Skeletal muscle tissue (tissue), 3 donors: ENCODE measurements at regions not wholly inside any gene's neighbourhood (a gene's known extent, or its start where the extent isn't known, plus 50 kb on each side); places are given as distances from the start of the nearest gene placed in this dataset.

Experiments
- H3K27ac ChIP-seq: one replicate; pipeline ENCODE4 v1.7.0; 2013; ENCODE audit warnings: mild to moderate bottlenecking, low read depth, low read length, inconsistent platforms
- H3K27me3 ChIP-seq, 3 donors: one replicate each; pipeline ENCODE4 v1.7.0; 2013; ENCODE audit warnings: low read length in 3 of 3; ENCODE audit not compliant: control insufficient read depth in 3 of 3, insufficient read depth in 3 of 3
- H3K36me3 ChIP-seq, 3 donors: one replicate each; pipeline ENCODE4 v1.7.0; 2013; ENCODE audit warnings: low read length in 3 of 3; ENCODE audit not compliant: control insufficient read depth in 3 of 3, insufficient read depth in 3 of 3
- H3K4me1 ChIP-seq, 3 donors: one replicate each; pipeline ENCODE4 v1.7.0; 2013; ENCODE audit warnings: low read length in 3 of 3, mild to moderate bottlenecking in 3 of 3; ENCODE audit not compliant: control insufficient read depth in 3 of 3, insufficient read depth in 3 of 3
- H3K4me3 ChIP-seq, 3 donors: one replicate each; pipeline ENCODE4 v1.7.0; 2013; ENCODE audit warnings: low read length in 3 of 3
- H3K9ac ChIP-seq, 3 donors: one replicate each; pipeline ENCODE4 v1.7.0; 2013; ENCODE audit warnings: low read length in 3 of 3, mild to moderate bottlenecking in 3 of 3, moderate library complexity in 2 of 3, low read depth in 1 of 3
- H3K9me3 ChIP-seq, 3 donors: one replicate each; pipeline ENCODE4 v1.7.0; 2013; ENCODE audit warnings: low read length in 3 of 3; ENCODE audit not compliant: control insufficient read depth in 3 of 3
- donor health status: Osteomylitis.

GRCh38 chr2:65885266-65885665 is 452.9 kb upstream of the SPRED2 start:
- H3K27me3 ChIP-seq: peaks cover 0 to 2% (median 0%) of the 10 kb centered on the region in 3 donors
- no peaks in the 10 kb centered on the region for H3K9me3 ChIP-seq
- no peak overlapping the region for H3K4me3 ChIP-seq
- no peaks in the 10 kb centered on the region for H3K36me3 ChIP-seq
- H3K4me1 ChIP-seq: peaks cover 0 to 8% (median 0%) of the 10 kb centered on the region in 3 donors
- no peak overlapping the region for H3K27ac ChIP-seq
- no peak overlapping the region for H3K9ac ChIP-seq

GRCh38 chr2:65881592-65881991 is 449.2 kb upstream of the SPRED2 start:
- Histone ChIP-seq H3K9me3 (no peaks in the 10 kb centered on the region), H3K4me3 (no peak overlapping the region), H3K9ac (no peak overlapping the region), H3K27me3 (peaks cover 0 to 2% (median 0%) of the 10 kb centered on the region in 3 donors), H3K4me1 (peaks cover 0 to 9% (median 0%) of the 10 kb centered on the region in 3 donors), H3K27ac (no peak overlapping the region), H3K36me3 (no peaks in the 10 kb centered on the region)

- Histone ChIP-seq H3K9ac (no peak overlapping the region), H3K9me3 (no peaks in the 10 kb centered on the region), H3K4me1 (peaks cover 0 to 9% (median 0%) of the 10 kb centered on the region in 3 donors), H3K4me3 (no peak overlapping the region), H3K27me3 (peaks cover 0 to 2% (median 0%) of the 10 kb centered on the region in 3 donors), H3K27ac (no peak overlapping the region), H3K36me3 (no peaks in the 10 kb centered on the region)
Observed at GRCh38 chr2:65880436-65880835, 448.0 kb upstream of the SPRED2 start.

- Histone ChIP-seq H3K9me3 (no peaks in the 10 kb centered on the region), H3K4me1 (peaks cover 0 to 9% (median 0%) of the 10 kb centered on the region in 3 donors), H3K27ac (no peak overlapping the region), H3K36me3 (no peaks in the 10 kb centered on the region), H3K27me3 (no peaks in the 10 kb centered on the region), H3K4me3 (no peak overlapping the region), H3K9ac (no peak overlapping the region)
Observed at GRCh38 chr2:65878011-65878340, 445.6 kb upstream of the SPRED2 start.

- H3K9ac ChIP-seq: no peak overlapping the region
- no peaks in the 10 kb centered on the region for H3K36me3 ChIP-seq
- H3K27ac ChIP-seq: no peak overlapping the region
- H3K4me3 ChIP-seq: no peak overlapping the region
- H3K4me1 ChIP-seq: peaks cover 0 to 9% (median 0%) of the 10 kb centered on the region in 3 donors
- no peaks in the 10 kb centered on the region for H3K9me3 ChIP-seq
- no peaks in the 10 kb centered on the region for H3K27me3 ChIP-seq
Observed at GRCh38 chr2:65877331-65878010, 445.1 kb upstream of the SPRED2 start.

GRCh38 chr2:65876114-65876513 is 443.7 kb upstream of the SPRED2 start:
- peaks cover 0 to 9% (median 0%) of the 10 kb centered on the region in 3 donors for H3K4me1 ChIP-seq
- H3K4me3 ChIP-seq: no peak overlapping the region
- no peak overlapping the region for H3K27ac ChIP-seq
- no peaks in the 10 kb centered on the region for H3K9me3 ChIP-seq
- H3K36me3 ChIP-seq: no peaks in the 10 kb centered on the region
- H3K9ac ChIP-seq: no peak overlapping the region
- H3K27me3 ChIP-seq: no peaks in the 10 kb centered on the region

GRCh38 chr2:65870826-65871225 is 438.4 kb upstream of the SPRED2 start:
- no peaks in the 10 kb centered on the region for H3K9me3 ChIP-seq
- H3K27me3 ChIP-seq: peaks cover 0 to 3% (median 0%) of the 10 kb centered on the region in 3 donors
- H3K27ac ChIP-seq: no peak overlapping the region
- no peak overlapping the region for H3K4me3 ChIP-seq
- H3K9ac ChIP-seq: no peak overlapping the region
- peaks cover 0 to 5% (median 3%) of the 10 kb centered on the region in 3 donors for H3K4me1 ChIP-seq
- no peaks in the 10 kb centered on the region for H3K36me3 ChIP-seq

- no peak overlapping the region for H3K27ac ChIP-seq
- H3K36me3 ChIP-seq: no peaks in the 10 kb centered on the region
- H3K9ac ChIP-seq: no peak overlapping the region
- H3K27me3 ChIP-seq: peaks cover 0 to 3% (median 0%) of the 10 kb centered on the region in 3 donors
- no peaks in the 10 kb centered on the region for H3K9me3 ChIP-seq
- peaks cover 0 to 5% (median 3%) of the 10 kb centered on the region in 3 donors for H3K4me1 ChIP-seq
- H3K4me3 ChIP-seq: no peak overlapping the region
Observed at GRCh38 chr2:65869296-65869695, 436.9 kb upstream of the SPRED2 start.

- Histone ChIP-seq H3K36me3 (no peaks in the 10 kb centered on the region), H3K27ac (no peak overlapping the region), H3K27me3 (peaks cover 0 to 3% (median 2%) of the 10 kb centered on the region in 3 donors), H3K4me3 (no peak overlapping the region), H3K9ac (no peak overlapping the region), H3K4me1 (peaks cover 0 to 5% (median 3%) of the 10 kb centered on the region in 3 donors), H3K9me3 (no peaks in the 10 kb centered on the region)
Observed at GRCh38 chr2:65868177-65868576, 435.8 kb upstream of the SPRED2 start.

- Histone ChIP-seq H3K4me1 (peaks cover 0 to 5% (median 3%) of the 10 kb centered on the region in 3 donors), H3K27me3 (peaks cover 0 to 3% (median 2%) of the 10 kb centered on the region in 3 donors), H3K9ac (no peak overlapping the region), H3K9me3 (no peaks in the 10 kb centered on the region), H3K36me3 (no peaks in the 10 kb centered on the region), H3K4me3 (no peak overlapping the region), H3K27ac (no peak overlapping the region)
Observed at GRCh38 chr2:65867446-65867845, 435.0 kb upstream of the SPRED2 start.
